Psoas muscle (tissue), 7 donors: ENCODE measurements at regions not wholly inside any gene's neighbourhood (a gene's known extent, or its start where the extent isn't known, plus 50 kb on each side); places are given as distances from the start of the nearest gene placed in this dataset.

Experiments used
- ATAC-seq, 4 donors: fragments of 200-7000 bp; cut with Tn5 transposase; one replicate each; pipeline ENCODE4 v1.9.1; 2020; ENCODE audit warnings: moderate library complexity in 3 of 4, mild to moderate bottlenecking in 2 of 4
- DNase-seq, 2 donors: peaks; one replicate each; pipeline ENCODE4 v3.0.0-alpha.2; 2020
- H3K27ac ChIP-seq: fragments of 200-600 bp; one replicate; pipeline ENCODE4 v1.8.0; 2022
- H3K27me3 ChIP-seq, 3 donors: fragments of 200-600 bp in 1 of 3; one replicate each; pipeline versions ENCODE4 v1.6.1 to v1.8.0; 2013 to 2022; ENCODE audit warnings: low read length in 2 of 3, mild to moderate bottlenecking in 2 of 3, moderate library complexity in 1 of 3; ENCODE audit not compliant: insufficient read depth in 3 of 3
- H3K36me3 ChIP-seq, 2 donors: fragments of 200-600 bp in 1 of 2; one replicate each; pipeline versions ENCODE4 v1.6.1 to v1.8.0; 2013 to 2022; ENCODE audit warnings: low read depth in 1 of 2, mild to moderate bottlenecking in 1 of 2, moderate library complexity in 1 of 2; ENCODE audit not compliant: insufficient read depth in 1 of 2
- H3K4me1 ChIP-seq: fragments of 200-600 bp; one replicate; pipeline ENCODE4 v1.8.0; 2022
- H3K4me3 ChIP-seq: fragments of 200-600 bp; one replicate; pipeline ENCODE4 v1.8.0; 2022; ENCODE audit warnings: mild to moderate bottlenecking
- H3K9me3 ChIP-seq: fragments of 200-600 bp; one replicate; pipeline ENCODE4 v1.8.0; 2022
- WGBS, 3 donors: extraction: QIAGEN DNeasy Blood & Tissue Kit; methylation state at CpG; one replicate each; pipeline versions ENCODE4 v1.1.6 to v1.1.7; 2013; 5-methylcytosine and 5-hydroxymethylcytosine counted together
- intact Hi-C, 2 donors: fragments of 100-400 bp; cut with DNase I; formaldehyde crosslinking; loops; one replicate each; pipeline versions ENCODE4 v1.11.0 to v1.14.2; 2022
- TF ChIP-seq, protein P1 (sequence below): fragments of 200-600 bp; IDR thresholded peaks from one replicate; pipeline ENCODE4 v1.8.0; 2022; ENCODE audit warnings: antibody characterized with exemption
- donor health status: healthy with polysubstance abuse.
- donor health status: DM: no; HTN: no; CAD: no; lungs with moderate emphysema.
- donor health status: Bipolar disorder and iron deficiency.
- donor health status: healthy.
- donor health status: DM: yes; HTN: yes; CAD: no.
- donor health status: DM: no; HTN: no; CAD: no.
- donor health status: DM: yes; HTN: yes; CAD: no.

DNA sequence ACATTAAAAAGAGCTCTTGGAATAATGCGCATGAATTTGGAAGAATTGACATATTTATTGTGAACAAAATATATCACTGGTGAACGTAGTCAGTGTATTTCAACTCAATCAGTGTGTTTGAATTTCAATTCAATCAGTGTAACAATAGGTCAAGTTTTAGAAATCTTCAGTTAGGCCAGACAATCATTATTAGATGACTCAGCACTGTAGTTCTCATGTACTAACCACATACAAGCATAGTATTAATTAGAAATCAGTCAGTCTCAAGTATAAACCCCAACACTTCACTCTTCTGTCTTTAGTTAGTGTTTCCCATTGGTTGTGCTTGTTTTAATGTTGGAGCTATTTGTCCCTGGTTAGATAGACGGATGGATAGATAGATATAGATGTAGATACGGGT lies 1247.9 kb downstream of the NXPH1 start:
- TF ChIP-seq, protein P1, sequence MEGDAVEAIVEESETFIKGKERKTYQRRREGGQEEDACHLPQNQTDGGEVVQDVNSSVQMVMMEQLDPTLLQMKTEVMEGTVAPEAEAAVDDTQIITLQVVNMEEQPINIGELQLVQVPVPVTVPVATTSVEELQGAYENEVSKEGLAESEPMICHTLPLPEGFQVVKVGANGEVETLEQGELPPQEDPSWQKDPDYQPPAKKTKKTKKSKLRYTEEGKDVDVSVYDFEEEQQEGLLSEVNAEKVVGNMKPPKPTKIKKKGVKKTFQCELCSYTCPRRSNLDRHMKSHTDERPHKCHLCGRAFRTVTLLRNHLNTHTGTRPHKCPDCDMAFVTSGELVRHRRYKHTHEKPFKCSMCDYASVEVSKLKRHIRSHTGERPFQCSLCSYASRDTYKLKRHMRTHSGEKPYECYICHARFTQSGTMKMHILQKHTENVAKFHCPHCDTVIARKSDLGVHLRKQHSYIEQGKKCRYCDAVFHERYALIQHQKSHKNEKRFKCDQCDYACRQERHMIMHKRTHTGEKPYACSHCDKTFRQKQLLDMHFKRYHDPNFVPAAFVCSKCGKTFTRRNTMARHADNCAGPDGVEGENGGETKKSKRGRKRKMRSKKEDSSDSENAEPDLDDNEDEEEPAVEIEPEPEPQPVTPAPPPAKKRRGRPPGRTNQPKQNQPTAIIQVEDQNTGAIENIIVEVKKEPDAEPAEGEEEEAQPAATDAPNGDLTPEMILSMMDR: no peak
- Histone ChIP-seq H3K27ac (no peak overlapping the region), H3K4me3 (no peak overlapping the region), H3K9me3 (no peaks in the 10 kb centered on the region), H3K27me3 (no peaks in the 10 kb centered on the region), H3K36me3 (no peaks in the 10 kb centered on the region), H3K4me1 (no peaks in the 10 kb centered on the region)
- DNase-seq: no peak
- no peak for ATAC-seq
- intact Hi-C loops: no loop called here
- WGBS, 3 donors: 81 to 84% (median 82%) methylated on average over 4 of the region's 4 CpGs

DNA sequence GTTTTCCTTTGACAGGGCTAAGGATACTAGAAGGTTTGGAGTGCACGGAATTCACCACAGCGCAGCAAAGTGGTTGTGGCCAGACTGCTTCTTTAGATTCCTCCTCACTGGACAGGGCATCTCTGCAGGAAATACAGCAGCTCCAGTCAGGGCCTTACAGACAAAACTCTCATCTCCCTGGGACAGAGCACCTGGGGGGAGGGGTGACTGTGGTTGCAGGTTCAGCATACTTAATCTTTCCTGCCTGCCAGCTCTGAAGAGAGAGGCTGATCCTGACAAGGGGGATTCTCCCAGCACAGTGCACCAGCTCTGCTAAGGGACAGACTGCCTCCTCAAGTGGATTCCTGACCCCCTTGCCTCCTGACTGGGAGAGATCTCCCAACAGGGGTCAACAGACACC lies 1257.9 kb downstream of the NXPH1 start:
- 87 to 97% (median 92%) methylated on average over 2 of the region's 2 CpGs for WGBS, 3 donors
- H3K27ac ChIP-seq: no peak overlapping the region
- no peaks in the 10 kb centered on the region for H3K4me1 ChIP-seq
- TF ChIP-seq, protein P1: no peak
- H3K9me3 ChIP-seq: no peaks in the 10 kb centered on the region
- H3K27me3 ChIP-seq: no peaks in the 10 kb centered on the region
- ATAC-seq (no peak), DNase-seq (no peak)
- H3K4me3 ChIP-seq: no peak overlapping the region
- intact Hi-C loops: no loop called here
- no peaks in the 10 kb centered on the region for H3K36me3 ChIP-seq

DNA sequence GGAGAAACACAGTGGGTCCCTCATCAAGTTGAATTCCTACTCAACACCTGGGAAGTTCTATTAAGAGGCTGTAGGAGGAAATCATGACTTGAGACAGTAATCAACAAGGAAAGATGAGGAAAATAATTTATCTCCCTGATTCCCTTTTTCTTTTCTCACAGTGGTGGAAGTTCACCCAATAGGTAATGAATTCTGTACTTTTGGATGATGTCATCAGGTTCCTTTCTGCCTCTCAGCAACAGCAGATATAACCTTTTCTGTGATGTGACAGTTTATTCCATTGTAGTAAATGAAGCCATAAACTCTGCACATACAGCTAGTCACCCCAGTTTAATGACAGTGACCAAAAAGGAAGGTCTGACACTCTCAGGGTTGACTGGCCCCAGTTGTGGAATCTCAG lies 1265.0 kb downstream of the NXPH1 start:
- TF ChIP-seq, protein P1: no peak
- H3K36me3 ChIP-seq: no peaks in the 10 kb centered on the region
- DNase-seq (no peak), ATAC-seq (no peak)
- intact Hi-C loops: no loop called here
- H3K4me1 ChIP-seq: no peaks in the 10 kb centered on the region
- H3K4me3 ChIP-seq: no peak overlapping the region
- no peak overlapping the region for H3K27ac ChIP-seq
- no peaks in the 10 kb centered on the region for H3K9me3 ChIP-seq
- peaks cover 0 to 2% (median 0%) of the 10 kb centered on the region in 3 donors for H3K27me3 ChIP-seq

DNA sequence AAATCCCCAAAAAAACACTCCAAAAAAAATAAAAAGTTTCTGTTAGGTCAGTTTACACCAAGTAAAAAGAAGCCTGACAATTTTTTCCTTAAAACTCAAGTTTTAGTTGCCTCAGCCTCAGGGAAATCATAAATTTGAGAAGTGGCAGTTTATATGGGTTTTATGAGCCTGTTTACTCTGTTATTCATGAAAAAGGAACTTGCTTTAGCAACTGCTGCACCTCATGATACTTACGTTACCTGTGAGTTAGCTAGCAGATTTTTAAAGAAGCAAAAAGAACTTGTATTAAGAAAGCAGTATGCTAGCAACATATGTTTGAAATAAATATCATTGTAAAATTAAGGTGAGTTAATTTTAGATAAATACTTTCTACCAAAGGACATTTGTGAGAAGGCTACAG lies 1264.5 kb upstream of the PHF14 start:
- ATAC-seq (no peak), DNase-seq (no peak)
- Histone ChIP-seq H3K4me3 (no peak overlapping the region), H3K27ac (no peak overlapping the region), H3K9me3 (no peaks in the 10 kb centered on the region), H3K4me1 (no peaks in the 10 kb centered on the region), H3K27me3 (no peaks in the 10 kb centered on the region), H3K36me3 (no peaks in the 10 kb centered on the region)
- intact Hi-C loops: no loop called here
- TF ChIP-seq, protein P1: no peak
- 51 to 65% (median 61%) methylated on average over 1 of the region's 1 CpG for WGBS, 3 donors

DNA sequence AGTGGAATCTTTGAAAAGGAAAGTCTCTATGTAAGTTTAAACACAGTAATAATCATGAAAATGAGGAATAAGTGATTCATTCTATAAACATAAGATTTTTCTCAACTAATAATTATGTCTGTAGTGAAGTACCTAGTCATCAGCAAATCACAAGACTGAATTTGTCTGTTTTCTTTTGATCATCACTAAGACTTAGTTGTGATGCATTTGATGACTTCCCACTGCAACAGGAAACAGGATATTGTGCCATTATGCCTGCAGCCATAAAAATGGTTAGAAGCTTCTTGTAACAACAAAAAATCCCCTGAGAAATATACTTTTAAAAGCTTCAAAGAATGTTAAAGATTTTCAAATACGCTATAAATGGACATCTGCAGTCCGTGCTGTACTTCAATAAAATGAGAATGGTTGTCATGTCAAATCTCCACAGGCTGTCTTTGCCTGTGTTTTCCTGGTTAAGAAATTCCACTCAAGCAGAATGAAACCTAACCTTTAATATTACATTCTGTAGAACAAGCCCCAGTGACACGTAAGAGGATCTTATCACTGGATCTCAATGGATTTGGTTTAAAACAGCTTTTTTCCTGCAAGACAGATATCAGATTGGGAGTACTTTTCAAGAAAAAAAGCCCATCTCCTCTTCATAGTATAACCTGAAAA lies 1262.3 kb upstream of the PHF14 start:
- intact Hi-C loops: no loop called here
- no peak overlapping the region for H3K27ac ChIP-seq
- no peak for ATAC-seq
- H3K4me3 ChIP-seq: no peak overlapping the region
- TF ChIP-seq, protein P1: no peak
- H3K27me3 ChIP-seq: no peaks in the 10 kb centered on the region
- H3K4me1 ChIP-seq: no peaks in the 10 kb centered on the region
- no peaks in the 10 kb centered on the region for H3K9me3 ChIP-seq
- WGBS, 3 donors: 15 to 17% (median 15%) methylated on average over 3 of the region's 3 CpGs
- no peaks in the 10 kb centered on the region for H3K36me3 ChIP-seq
- DNase-seq: no peak
